HG02938 (cell line): ENCODE measurements at regions not wholly inside any gene's neighbourhood (a gene's known extent, or its start where the extent isn't known, plus 50 kb on each side); places are given as distances from the start of the nearest gene placed in this dataset.

Source experiments
- ATAC-seq: cut with Tn5 transposase; IDR thresholded peaks from one replicate; pipeline ENCODE4 v1.9.1; 2021; ENCODE audit warnings: mild to moderate bottlenecking, moderate library complexity; ENCODE audit not compliant: unreplicated experiment

- ATAC-seq = no peak
Measured at GRCh38 chr11:91188484-91188883, 965.6 kb upstream of the CHORDC1 start.

- no peak for ATAC-seq
Measured at GRCh38 chr11:91187314-91187713, 964.5 kb upstream of the CHORDC1 start.

- no peak for ATAC-seq
Measured at GRCh38 chr11:91178366-91178765, 955.5 kb upstream of the CHORDC1 start.

- no peak for ATAC-seq
Measured at GRCh38 chr11:91174734-91175133, 951.9 kb upstream of the CHORDC1 start.

- ATAC-seq = no peak
Measured at GRCh38 chr11:91174193-91174592, 951.3 kb upstream of the CHORDC1 start.

- no peak for ATAC-seq
Measured at GRCh38 chr11:91173701-91174100, 950.9 kb upstream of the CHORDC1 start.

GRCh38 chr11:91170711-91171110 is 947.9 kb upstream of the CHORDC1 start:
- ATAC-seq = no peak

- no peak for ATAC-seq
Measured at GRCh38 chr11:91164452-91164822, 941.6 kb upstream of the CHORDC1 start.

- no peak for ATAC-seq
Measured at GRCh38 chr11:91163619-91164451, 941.0 kb upstream of the CHORDC1 start.

GRCh38 chr11:91160661-91161060 is 937.8 kb upstream of the CHORDC1 start:
- no peak for ATAC-seq

- ATAC-seq = no peak
Measured at GRCh38 chr11:91158891-91159537, 936.2 kb upstream of the CHORDC1 start.

- ATAC-seq = no peak
Measured at GRCh38 chr11:91158297-91158696, 935.4 kb upstream of the CHORDC1 start.

- no peak for ATAC-seq
Measured at GRCh38 chr11:91156041-91156440, 933.2 kb upstream of the CHORDC1 start.

- ATAC-seq = no peak
Measured at GRCh38 chr11:91147885-91148284, 925.0 kb upstream of the CHORDC1 start.

GRCh38 chr11:91141655-91142054 is 918.8 kb upstream of the CHORDC1 start:
- ATAC-seq = no peak

GRCh38 chr11:91136631-91137030 is 913.8 kb upstream of the CHORDC1 start:
- ATAC-seq = no peak

- no peak for ATAC-seq
Measured at GRCh38 chr11:91133361-91133760, 910.5 kb upstream of the CHORDC1 start.

GRCh38 chr11:91129596-91129995 is 906.7 kb upstream of the CHORDC1 start:
- ATAC-seq = no peak

- ATAC-seq = no peak
Measured at GRCh38 chr11:91124363-91124762, 901.5 kb upstream of the CHORDC1 start.

- no peak for ATAC-seq
Measured at GRCh38 chr11:91115116-91115515, 892.3 kb upstream of the CHORDC1 start.

- ATAC-seq = no peak
Measured at GRCh38 chr11:91104237-91104636, 881.4 kb upstream of the CHORDC1 start.

- ATAC-seq = no peak
Measured at GRCh38 chr11:91100427-91100826, 877.6 kb upstream of the CHORDC1 start.
